Occipital lobe (tissue), 1 donor: ENCODE measurements at regions not wholly inside any gene's neighbourhood (a gene's known extent, or its start where the extent isn't known, plus 50 kb on each side); places are given as distances from the start of the nearest gene placed in this dataset.

Experiments used
- DNase-seq: peaks from one replicate; lab custom pipeline; 2025; lab: John Stamatoyannopoulos, UW

DNA sequence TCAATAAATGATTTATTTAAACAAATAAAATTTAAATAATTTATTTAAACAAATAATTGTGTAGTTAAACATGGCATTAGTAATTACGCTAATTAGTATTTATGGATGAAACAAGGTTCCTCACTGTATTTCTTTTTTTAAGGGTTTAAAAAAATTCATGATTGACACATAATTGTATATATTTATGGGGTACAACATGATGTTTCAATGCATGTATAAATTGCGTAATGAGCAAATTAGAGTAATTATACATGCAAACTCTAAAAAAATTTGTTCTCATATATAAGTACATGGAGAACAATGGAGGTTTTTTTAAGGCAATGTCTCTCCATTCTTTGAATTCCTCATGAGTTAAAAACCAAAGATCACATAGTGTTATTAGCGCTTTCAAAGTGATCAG, 115.7 kb upstream of the KLF3 start:
- DNase-seq: no peak

DNA sequence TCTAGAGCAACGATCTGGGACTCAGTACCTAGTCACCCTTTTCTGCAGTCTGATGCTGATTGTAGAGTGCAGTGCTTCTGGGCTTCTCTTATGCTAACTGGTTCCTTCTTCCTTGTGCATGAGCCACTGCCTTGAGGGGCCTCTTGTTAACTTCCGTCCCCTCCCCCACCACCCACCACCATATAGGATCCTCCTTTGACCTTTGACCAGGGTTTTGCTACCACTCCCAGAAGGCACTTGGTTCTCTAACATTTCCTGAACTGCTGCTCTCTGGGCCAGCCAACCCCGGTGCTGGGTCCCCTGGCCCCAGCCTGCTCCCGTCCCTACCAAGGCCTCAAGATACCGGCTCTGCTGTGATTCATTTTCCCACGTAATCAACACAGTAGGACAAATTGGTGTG, 104.6 kb upstream of the KLF3 start:
- no peak for DNase-seq

DNA sequence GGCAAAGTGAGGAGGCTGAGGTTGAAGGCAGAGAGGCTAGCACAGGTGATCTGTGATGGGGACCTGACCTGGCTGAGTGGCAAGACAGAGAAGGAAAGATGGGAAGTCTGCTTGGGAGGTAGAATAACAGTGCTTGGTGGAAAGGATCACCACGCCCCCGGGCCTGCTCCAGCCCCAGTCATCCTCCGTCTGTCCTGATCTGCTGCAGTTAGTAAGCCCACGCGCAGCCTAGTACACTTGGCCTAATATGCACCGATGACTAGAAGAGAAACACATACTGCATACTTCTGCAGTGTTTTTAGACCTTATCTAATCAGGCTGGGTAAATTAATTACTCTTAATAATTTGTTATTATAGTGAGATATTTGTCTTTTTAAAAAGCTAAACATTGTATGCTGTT, 103.7 kb upstream of the KLF3 start:
- no peak for DNase-seq

DNA sequence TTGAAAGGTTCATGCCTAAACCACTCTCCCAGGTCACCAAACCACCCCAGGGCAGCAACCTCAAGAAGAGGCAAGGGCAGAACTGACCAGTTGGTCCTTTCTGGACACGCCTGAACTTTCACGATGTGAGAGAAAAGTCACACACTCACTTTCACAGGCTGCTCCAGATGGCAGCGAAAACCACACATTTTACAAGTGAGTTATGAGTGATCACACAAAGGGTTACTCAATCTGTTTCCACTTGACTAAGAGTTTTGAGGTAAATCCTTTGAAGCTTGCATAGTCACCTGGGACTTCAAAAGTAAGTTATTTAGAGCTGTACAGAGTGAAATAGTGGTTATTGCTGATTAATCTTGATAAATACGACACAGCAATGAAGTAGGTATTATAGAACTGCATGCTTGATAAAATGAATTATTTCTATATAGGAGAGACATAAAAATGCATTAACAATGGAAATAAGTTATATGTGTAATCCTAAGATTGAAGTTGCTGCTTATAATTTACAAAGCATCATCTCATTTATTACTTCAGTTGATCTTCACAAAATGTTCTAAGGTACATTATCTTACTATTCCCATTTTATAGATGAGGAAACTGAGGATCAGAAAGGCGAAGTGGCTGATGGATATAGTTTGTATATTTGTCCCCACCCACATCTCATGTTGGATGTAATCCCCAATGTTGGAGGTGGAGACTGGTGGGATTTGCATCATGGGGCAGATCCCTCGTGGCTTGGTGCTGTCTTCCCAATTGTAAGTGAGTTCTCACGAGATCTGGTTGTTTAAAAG, 103.0 kb upstream of the KLF3 start:
- DNase-seq: no peak

DNA sequence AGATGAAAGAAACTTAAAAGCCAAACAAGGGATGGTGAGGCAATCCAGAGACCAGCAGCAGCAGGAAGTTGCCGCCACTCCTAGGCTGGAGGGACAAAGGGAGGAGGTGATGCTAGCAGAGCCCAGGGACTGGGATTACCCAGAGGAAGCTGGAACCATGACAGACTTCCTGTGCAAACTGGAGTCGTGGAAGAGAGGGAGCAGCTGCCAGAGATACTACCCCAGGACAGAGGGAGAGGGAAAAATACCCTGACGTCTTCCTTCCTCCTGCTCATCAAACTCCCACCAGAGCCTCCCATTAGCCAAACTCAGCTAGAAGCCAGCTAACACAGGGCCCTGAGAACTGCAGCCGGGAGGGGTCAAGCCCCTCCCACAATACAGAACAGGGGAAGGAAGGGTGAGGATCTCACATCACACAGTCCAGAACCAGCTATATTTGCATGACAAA, 101.2 kb upstream of the KLF3 start:
- DNase-seq: no peak

DNA sequence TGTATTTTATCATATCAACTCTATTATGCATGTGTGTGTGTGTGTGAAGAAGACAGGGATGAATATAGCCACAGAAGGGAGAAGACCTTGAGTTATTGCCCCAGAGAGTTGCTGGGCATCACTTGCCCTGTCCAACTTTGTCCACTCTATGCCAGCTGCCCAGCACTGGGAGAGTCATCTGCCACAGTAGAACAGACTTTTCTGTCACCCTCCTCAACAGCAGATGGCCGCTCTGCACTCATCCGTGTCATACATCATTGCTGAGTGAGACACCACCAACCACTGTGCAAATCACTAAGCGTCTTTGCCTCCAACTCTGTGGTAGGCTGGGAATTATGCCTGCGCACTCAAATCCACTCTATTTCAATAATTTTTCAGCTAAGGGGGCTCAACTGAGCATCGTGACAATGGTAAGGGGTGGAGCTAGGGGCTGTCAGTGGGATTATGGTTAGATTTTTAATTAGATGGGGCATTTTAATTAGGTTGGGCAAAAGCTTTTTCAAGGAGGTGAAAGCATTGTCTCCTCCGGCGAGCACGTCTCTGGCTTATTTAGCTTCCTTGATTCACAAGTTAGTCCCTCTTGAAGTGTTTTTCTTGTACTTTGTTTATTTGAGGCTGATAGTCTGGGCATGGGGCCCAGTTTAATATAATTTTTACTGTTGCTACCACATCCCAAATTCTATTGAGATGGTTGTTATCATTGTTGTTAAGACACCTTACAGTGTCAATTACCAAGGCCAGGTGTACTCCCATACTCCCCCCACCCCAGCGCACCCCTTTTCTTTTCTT, 100.1 kb upstream of the KLF3 start:
- DNase-seq: no peak

DNA sequence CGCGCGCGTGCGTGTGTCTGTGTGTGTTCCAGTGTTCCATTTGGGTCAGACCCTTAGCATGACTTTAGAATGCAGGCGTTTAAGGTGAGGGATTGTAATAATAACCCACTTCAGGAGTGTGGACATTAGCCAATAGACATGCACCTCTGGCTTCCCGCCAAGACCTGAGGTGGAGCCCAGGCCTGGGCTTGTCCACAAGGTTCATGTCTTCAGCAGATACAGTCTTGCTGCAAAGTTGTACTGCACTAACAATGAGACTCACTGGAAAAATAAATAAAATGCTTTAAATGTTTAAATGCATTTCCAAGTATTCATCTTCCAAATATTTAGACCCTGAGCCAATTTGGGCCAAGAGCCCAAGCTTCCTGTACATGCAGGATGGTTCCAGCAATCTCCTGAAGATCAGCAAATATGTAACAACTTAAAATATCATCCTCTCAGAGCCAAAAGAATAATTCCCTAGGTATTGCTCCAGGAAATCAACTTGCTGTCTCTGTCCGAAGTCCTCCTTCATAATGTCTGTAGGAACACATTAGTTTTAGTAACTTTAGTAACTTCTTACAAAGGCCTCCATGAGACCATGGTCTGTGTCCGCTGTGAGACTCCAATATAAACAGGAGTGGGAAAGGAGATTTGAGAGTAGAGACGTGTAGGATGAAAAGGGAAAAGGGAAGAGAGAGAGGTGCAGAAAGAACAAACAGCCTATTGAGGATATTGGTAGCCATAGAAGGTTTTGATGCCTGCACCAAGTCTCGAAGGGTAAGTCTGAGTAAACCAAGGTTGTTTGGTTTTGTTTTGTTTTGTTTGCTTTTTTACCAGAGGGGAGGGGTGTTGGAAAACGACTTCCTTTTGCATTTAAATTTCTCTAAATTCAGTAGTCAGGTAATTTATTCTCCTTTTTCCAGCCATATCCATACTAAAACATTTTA, 98.5 kb upstream of the KLF3 start:
- DNase-seq: no peak

DNA sequence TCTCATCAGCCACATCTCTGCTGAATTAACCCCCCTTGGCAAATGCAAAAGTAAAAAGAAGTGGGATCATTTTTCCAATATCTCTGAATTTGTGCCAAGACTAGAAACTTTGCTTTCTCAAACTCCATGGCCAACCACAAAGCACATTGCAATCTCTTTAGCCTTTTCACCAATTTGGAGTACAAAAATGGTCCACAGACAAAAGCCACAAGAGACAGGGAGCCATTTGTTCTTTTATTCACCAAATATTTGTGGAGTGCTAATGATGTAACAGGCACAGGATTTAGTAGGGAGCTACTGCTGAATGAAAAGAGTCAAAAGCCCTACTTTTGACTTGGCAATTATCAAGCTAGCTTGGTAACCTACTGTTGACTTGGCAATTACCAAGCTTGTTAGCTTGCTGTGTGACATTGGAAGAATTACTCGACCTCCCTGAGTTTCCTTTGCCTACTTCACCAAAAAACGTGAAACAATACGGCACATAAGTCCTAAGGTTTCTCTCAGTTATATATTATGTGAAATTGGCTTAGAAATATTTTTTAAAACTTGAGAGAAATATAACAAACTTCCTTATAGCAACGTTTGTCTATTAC, 97.1 kb upstream of the KLF3 start:
- no peak for DNase-seq

DNA sequence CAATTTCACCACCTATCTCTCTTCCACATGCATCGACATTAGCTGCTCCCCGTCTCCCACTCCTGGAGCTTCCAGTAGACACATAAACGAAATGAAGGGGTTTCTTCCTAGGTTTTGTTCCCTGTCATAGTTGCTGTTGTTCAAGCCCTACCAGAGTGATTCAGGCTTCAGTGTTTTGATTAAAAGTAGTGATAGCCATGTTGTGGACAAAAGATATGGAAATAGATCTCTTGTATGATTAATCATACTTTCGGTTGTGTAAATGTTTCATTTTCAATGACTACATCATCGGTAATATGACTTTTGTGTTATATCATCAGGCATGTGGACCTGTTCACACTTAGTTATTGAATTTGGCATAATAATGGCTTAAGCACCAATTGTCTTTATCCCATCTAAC, 96.5 kb upstream of the KLF3 start:
- no peak for DNase-seq

DNA sequence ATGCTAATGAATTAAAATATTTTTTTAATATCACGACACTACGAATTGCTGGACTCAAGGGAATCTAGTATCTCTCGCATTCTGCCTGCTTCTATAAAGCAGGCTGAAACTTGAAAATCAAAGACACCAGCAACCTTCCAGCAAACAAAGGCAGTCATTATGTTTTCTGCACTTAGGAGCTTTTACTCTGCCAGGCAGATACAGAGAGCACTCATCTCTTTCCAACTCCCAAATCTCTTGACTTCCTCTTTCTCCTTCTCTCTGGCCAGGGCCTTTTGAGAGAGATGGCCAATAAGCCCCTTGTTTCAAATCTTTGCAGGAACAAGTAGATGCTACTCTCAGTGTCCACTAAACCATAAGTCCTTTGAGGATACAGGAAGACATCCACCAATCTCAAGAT, 95.2 kb upstream of the KLF3 start:
- no peak for DNase-seq

DNA sequence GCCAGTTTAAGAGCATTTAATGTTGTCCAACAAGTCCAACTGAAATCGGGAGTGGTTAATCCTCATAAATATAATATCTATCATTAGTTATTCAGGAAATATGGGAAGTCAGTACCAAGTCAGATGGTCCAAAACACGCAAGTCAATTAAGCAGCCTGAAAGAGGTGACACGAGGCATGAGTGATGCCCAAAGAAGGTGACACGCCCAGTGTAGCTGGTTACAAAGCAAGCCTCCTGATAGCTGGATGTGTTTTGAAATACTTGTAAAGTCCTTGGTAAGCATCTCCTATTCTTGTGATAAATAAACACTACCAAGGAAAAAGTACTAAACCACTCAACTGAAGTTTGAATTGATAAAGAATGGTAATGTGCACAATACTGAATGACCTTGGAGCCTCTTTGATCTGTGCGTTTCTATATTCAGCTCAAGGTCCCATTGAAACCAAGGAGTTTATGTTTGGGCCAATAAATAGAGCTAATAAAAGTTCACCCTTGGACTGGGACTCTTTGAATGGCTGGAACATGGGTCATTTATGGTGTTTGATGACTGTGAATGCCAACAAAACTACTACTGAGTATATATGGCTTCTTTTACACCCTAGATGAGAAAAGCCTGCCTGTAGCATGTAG, 93.2 kb upstream of the KLF3 start:
- no peak for DNase-seq

DNA sequence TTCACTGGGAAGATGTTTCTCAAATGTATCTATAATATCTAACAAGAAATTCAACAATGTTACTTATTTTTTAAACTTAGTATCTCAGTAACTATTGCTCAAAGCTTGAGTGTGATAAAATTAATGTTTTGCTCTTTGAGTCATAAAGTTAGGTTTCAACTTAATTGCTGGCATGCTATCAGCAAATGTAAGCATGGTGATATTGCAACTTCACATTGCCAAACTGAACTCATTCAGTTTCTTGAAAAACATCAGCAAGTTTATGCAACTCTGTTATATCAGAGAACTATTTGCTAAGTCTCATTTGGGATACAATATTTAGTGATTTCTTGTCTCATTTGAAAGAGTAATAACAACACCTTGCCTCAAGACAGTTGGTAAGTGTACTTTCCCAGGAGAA, 91.2 kb upstream of the KLF3 start:
- DNase-seq: no peak

DNA sequence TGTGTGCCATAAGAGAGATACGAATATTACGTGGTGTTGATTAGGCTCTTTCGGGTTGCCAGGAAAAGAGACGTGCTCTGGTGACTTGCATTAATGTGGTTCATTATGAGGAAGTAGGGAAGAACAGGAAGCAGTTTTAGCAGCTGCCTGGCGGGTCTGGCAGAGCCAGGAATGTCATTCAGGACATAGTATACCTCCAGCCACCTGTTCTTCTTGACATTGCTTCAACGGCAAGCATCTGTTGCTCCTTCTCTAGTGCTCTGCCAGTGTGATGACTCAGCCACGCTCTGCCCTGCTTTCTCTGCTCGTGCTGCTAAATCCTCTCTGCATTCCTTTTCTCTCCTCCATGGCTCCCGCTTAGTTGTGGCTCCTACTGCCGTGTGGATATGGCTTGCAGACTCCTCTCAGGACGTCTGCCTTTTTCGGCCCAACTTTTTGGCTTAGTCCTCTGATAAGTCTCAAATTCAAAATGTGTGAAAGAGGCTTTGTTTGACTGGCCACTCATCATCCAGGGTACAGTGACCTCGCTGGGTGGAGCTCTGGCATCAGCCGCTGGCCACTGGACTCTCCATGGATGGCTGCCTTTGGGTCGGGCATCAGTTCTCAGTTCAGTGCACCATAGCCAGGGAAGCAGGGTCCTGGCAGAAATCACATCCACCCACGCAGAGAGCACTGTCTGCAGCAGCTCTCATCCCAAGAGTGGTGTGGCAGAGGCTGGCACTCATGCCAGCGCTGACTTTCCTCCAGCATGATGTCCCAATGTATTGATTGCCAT, 89.3 kb upstream of the KLF3 start:
- peak; percentile 50 for DNase-seq

DNA sequence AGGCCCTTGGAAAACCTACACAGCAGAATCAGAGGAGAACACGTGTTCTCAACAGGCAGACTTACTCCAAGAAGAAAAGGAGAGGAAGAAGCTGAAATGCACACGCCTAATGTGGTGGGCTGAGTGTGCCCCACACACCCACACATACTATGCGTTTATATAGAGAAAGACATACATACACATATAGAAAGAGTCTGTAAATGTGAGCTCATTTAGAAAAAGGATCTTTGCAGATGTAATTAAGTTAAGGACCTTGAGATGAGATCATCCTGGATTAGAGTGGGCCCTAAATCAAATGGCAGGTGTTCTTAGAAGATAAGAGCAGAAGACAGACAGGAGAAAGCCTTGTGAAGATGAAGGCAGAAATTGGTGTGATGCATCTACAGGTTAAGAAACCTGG, 87.2 kb upstream of the KLF3 start:
- no peak for DNase-seq

DNA sequence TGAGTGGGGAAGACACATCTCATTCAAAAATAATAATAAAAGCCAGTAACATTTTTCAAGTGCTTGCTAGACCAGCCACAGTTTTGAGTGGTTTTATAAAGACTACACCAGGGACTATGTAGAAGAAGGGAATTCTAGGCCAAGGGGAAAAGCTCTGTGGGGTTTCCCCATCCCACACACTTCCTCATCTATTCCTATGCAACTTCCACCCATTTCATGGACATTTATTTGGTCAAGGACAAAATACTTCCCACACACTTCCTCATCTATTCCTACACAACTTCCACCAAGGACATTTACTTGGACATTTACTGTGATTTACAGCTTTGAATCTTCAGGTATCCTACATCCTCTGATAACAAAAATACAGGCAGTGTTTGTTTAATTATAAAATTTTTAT, 86.5 kb upstream of the KLF3 start:
- no peak for DNase-seq

DNA sequence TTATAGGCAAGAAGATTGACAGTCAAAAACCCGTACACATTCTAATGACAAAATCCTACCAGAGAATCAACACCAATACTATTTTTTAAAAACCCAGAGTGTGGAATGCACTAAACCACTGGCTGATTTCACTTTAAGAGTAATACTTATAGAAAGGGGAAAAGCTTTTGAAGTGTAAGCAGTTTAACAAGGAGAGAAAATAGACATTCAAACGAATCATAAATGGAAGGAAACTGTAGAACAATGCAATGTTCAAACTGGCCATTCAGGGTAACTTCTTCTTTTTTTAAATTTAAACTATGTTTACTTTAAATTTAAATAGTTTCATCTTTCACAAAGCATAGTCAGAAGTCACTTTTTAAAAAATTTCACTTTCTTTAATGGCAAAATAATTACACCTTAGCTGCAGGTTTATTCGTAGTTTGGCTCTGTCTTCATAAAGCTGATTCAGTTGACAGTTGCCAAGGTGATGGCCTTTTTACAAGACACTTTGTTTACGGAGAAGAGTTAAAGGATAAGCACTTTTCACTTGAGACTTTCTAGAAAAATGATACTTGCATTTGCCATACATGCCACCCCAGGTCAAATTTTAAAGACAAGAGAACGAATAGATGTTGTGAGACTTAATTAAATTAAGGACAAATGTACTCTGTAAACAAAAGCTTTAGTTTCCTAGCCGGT, 82.4 kb upstream of the KLF3 start:
- no peak for DNase-seq

DNA sequence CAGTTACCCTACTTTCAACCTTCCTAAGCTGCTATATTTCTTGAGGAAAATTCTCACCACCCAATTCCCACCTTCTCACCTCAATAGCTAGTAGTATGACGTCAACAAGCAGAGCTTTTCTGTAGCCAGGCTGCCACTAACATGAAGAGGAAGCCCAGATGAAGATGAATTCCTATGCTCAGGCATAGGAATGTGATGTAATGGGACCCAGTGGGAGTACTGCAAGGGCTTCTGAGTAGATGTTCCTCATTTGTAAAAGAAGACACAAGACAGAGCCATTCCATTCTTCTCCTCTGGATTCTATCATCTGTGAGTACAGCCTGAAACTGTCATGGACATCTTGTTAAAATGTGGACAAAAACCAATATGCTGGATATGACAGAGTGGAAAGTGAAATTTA, 81.6 kb upstream of the KLF3 start:
- no peak for DNase-seq

DNA sequence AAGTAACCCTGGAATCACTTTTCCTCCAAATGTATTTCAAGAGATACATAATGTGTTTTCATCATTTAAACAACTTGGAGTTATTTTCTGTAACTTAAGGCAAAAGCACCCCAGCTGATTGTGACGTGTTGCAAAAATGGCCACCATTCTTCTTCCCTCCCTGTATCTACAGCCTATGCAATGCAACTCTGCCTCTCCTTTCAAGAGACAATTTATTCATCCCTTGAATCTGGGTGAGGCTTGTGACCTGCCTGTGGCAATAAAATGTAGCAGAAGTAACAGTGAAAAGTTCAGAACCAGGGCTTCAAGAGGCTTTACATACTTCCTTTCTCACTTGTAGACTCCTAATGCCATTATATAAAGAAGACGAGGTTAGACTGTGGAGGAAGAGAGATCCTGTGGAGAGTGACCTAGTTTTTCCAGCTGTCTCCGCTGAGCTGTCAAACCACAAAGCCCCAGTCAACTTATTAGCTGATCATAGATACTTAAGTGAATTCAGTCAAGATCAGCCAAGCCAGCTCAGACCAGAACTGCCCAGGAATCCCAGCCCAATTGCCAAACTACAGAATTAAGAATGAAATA, 81.0 kb upstream of the KLF3 start:
- no peak for DNase-seq

DNA sequence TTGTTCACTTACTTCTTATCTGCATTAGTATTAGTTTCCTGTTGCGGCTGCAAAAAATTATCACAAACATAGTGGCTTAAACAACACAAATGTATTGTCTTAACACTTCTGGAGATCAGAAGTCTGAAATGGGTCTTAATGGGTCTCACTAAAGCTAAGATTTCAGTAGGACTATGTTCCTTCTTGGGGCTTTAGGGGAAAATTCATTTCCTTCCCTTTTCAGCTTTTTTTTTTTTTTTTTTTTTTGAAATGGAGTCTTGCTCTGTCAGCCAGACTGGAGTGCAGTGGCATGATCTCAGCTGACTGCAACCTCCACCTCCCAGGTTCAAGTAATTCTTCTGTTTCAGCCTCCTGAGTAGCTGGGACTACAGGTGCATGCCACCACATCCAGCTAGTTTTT, 78.1 kb upstream of the KLF3 start:
- DNase-seq: no peak
